Adipocyte (in vitro differentiated cells): ENCODE measurements at regions not wholly inside any gene's neighbourhood (a gene's known extent, or its start where the extent isn't known, plus 50 kb on each side); places are given as distances from the start of the nearest gene placed in this dataset.

Source experiments
- DNase-seq: peaks from one replicate; pipeline ENCODE4 v3.0.0-alpha.2; 2015; ENCODE audit warnings: low read depth
- H3K27me3 ChIP-seq: replicated peaks from 2 replicates; pipeline ENCODE4 v1.7.0; 2013; ENCODE audit warnings: mild to moderate bottlenecking, low read length, moderate library complexity; ENCODE audit not compliant: control insufficient read depth, insufficient read depth
- H3K36me3 ChIP-seq: 2 replicates; pipeline ENCODE4 v1.7.0; 2013; ENCODE audit warnings: low read length, mild to moderate bottlenecking, moderate library complexity; ENCODE audit not compliant: control insufficient read depth, insufficient read depth, severe bottlenecking
- H3K4me1 ChIP-seq: 2 replicates; pipeline ENCODE4 v1.7.0; 2013; ENCODE audit warnings: mild to moderate bottlenecking, low read length, moderate library complexity; ENCODE audit not compliant: control insufficient read depth, insufficient read depth
- H3K4me3 ChIP-seq: 2 replicates; pipeline ENCODE4 v1.7.0; 2013; ENCODE audit warnings: mild to moderate bottlenecking, low read length, moderate library complexity
- H3K9ac ChIP-seq: 2 replicates; pipeline ENCODE4 v1.7.0; 2013; ENCODE audit warnings: mild to moderate bottlenecking, low read length, moderate library complexity
- H3K9me3 ChIP-seq: 2 replicates; pipeline ENCODE4 v1.7.0; 2013; ENCODE audit warnings: mild to moderate bottlenecking, low read length, moderate library complexity; ENCODE audit not compliant: control insufficient read depth

- Histone ChIP-seq H3K9ac (no peak overlapping the region), H3K9me3 (no peaks in the 10 kb centered on the region)
Observed at GRCh38 chr13:76229281-76229680, 593.2 kb downstream of the LMO7 start.

GRCh38 chr13:76226941-76227340, 590.8 kb downstream of the LMO7 start:
- Histone ChIP-seq H3K9ac (no peak overlapping the region), H3K9me3 (no peaks in the 10 kb centered on the region), H3K27me3 (no peaks in the 10 kb centered on the region), H3K4me1 (peaks cover 7% of the 10 kb centered on the region), H3K36me3 (no peaks in the 10 kb centered on the region), H3K4me3 (no peak overlapping the region)
- peak; percentile 25 for DNase-seq

More at GRCh38 chr13:76229281-76229680, 593.2 kb downstream of the LMO7 start:
- no peaks in the 10 kb centered on the region for H3K36me3 ChIP-seq
- H3K4me1 ChIP-seq, result peaks cover 7% of the 10 kb centered on the region
- H3K4me3 ChIP-seq, result no peak overlapping the region
- no peaks in the 10 kb centered on the region for H3K27me3 ChIP-seq
- DNase-seq, result no peak

- Histone ChIP-seq H3K9me3 (no peaks in the 10 kb centered on the region), H3K9ac (no peak overlapping the region), H3K4me1 (peaks cover 7% of the 10 kb centered on the region), H3K27me3 (no peaks in the 10 kb centered on the region), H3K36me3 (no peaks in the 10 kb centered on the region), H3K4me3 (peak overlapping the region; percentile 3)
- peak; percentile 9 for DNase-seq
Observed at GRCh38 chr13:76225815-76226489, 589.8 kb downstream of the LMO7 start.

- no peaks in the 10 kb centered on the region for H3K9me3 ChIP-seq
- no peak overlapping the region for H3K9ac ChIP-seq
- no peak for DNase-seq
- H3K4me3 ChIP-seq, result no peak overlapping the region
- peaks cover 7% of the 10 kb centered on the region for H3K4me1 ChIP-seq
- H3K27me3 ChIP-seq, result no peaks in the 10 kb centered on the region
- H3K36me3 ChIP-seq, result no peaks in the 10 kb centered on the region
Observed at GRCh38 chr13:76223999-76224398, 587.9 kb downstream of the LMO7 start.

GRCh38 chr13:76223565-76223964, 587.4 kb downstream of the LMO7 start:
- Histone ChIP-seq H3K4me1 (peaks cover 7% of the 10 kb centered on the region), H3K9ac (no peak overlapping the region), H3K4me3 (no peak overlapping the region), H3K27me3 (no peaks in the 10 kb centered on the region), H3K36me3 (no peaks in the 10 kb centered on the region), H3K9me3 (no peaks in the 10 kb centered on the region)
- no peak for DNase-seq

- Histone ChIP-seq H3K4me1 (peaks cover 7% of the 10 kb centered on the region), H3K4me3 (no peak overlapping the region), H3K36me3 (no peaks in the 10 kb centered on the region), H3K27me3 (no peaks in the 10 kb centered on the region), H3K9me3 (no peaks in the 10 kb centered on the region), H3K9ac (no peak overlapping the region)
- no peak for DNase-seq
Observed at GRCh38 chr13:76222511-76222910, 586.4 kb downstream of the LMO7 start.

- H3K4me3 ChIP-seq, result no peak overlapping the region
- DNase-seq, result peak; percentile 53
- no peaks in the 10 kb centered on the region for H3K27me3 ChIP-seq
Observed at GRCh38 chr13:76216729-76217128, 580.6 kb downstream of the LMO7 start.

GRCh38 chr13:76214001-76214400, 577.9 kb downstream of the LMO7 start:
- no peak for DNase-seq
- H3K4me3 ChIP-seq, result no peak overlapping the region
- peaks cover 8% of the 10 kb centered on the region for H3K4me1 ChIP-seq
- no peaks in the 10 kb centered on the region for H3K36me3 ChIP-seq
- peaks cover 3% of the 10 kb centered on the region for H3K9me3 ChIP-seq
- no peaks in the 10 kb centered on the region for H3K27me3 ChIP-seq
- no peak overlapping the region for H3K9ac ChIP-seq

More at GRCh38 chr13:76216729-76217128, 580.6 kb downstream of the LMO7 start:
- no peak overlapping the region for H3K9ac ChIP-seq
- peaks cover 8% of the 10 kb centered on the region for H3K4me1 ChIP-seq
- H3K36me3 ChIP-seq, result no peaks in the 10 kb centered on the region
- peaks cover under 1% of the 10 kb centered on the region for H3K9me3 ChIP-seq

GRCh38 chr13:76213423-76213904, 577.3 kb downstream of the LMO7 start:
- no peaks in the 10 kb centered on the region for H3K36me3 ChIP-seq
- peaks cover 8% of the 10 kb centered on the region for H3K4me1 ChIP-seq
- H3K9me3 ChIP-seq, result peaks cover 3% of the 10 kb centered on the region
- no peak overlapping the region for H3K9ac ChIP-seq
- DNase-seq, result no peak
- H3K27me3 ChIP-seq, result no peaks in the 10 kb centered on the region
- no peak overlapping the region for H3K4me3 ChIP-seq

GRCh38 chr13:76210262-76210661, 574.1 kb downstream of the LMO7 start:
- H3K9ac ChIP-seq, result no peak overlapping the region
- H3K4me3 ChIP-seq, result no peak overlapping the region
- no peaks in the 10 kb centered on the region for H3K36me3 ChIP-seq
- no peak for DNase-seq
- H3K9me3 ChIP-seq, result peaks cover 3% of the 10 kb centered on the region
- no peaks in the 10 kb centered on the region for H3K27me3 ChIP-seq
- no peaks in the 10 kb centered on the region for H3K4me1 ChIP-seq

- Histone ChIP-seq H3K4me3 (no peak overlapping the region), H3K9ac (no peak overlapping the region), H3K36me3 (no peaks in the 10 kb centered on the region), H3K9me3 (no peaks in the 10 kb centered on the region), H3K27me3 (no peaks in the 10 kb centered on the region), H3K4me1 (no peaks in the 10 kb centered on the region)
- DNase-seq, result no peak
Observed at GRCh38 chr13:76198568-76199163, 562.5 kb downstream of the LMO7 start.
